ENCODE measurements at regions not wholly inside any gene's neighbourhood (a gene's known extent, or its start where the extent isn't known, plus 50 kb on each side); places are given as distances from the start of the nearest gene placed in this dataset.

DNA sequence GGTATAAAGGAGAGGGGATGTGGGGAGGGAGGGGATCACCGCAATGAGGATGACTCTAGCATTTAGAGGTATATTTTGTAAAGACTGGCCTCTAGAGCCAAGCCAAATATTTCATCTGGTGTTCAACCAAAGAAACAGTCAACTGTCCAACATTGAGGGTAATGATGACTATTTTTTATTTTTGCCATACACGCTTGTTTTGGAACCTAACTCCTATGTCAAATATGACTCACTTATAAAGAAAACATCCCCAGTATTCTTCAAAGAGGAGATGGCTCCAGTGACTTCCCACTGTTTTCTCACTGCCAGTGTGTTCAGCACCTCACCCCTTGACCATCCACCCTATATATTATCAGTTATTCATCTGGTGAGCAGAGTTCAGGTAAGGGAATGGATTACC lies 77.3 kb downstream of the WNT5A start:
- Histone ChIP-seq H4K20me1 (replicated peaks; ENCODE audit: control insufficient read depth, insufficient read depth, low read length) (no peaks in the 10 kb centered on the region), H3K9ac (ENCODE audit: insufficient read depth in 1 of 2, low read depth in 2 of 2, low read length in 2 of 2) (no peak overlapping the region), H2AFZ (ENCODE audit: low read depth, low read length) (no peak overlapping the region), H3K36me3 (ENCODE audit: control insufficient read depth, insufficient read depth, low read length) (no peaks in the 10 kb centered on the region), H3K9me3 (replicated peaks; ENCODE audit: control insufficient read depth, insufficient read depth, low read depth, low read length) (no peaks in the 10 kb centered on the region), H3K4me2 (ENCODE audit: insufficient read depth, low read length) (no peak overlapping the region), H3K4me1 (replicated peaks in 1 of 2; ENCODE audit: control insufficient read depth in 2 of 2, insufficient read depth in 2 of 2, low read length in 2 of 2) (no peaks in the 10 kb centered on the region), H3K9me1 (ENCODE audit: control insufficient read depth, insufficient read depth, low read length) (no peaks in the 10 kb centered on the region), H3K27me3 (ENCODE audit: control insufficient read depth in 2 of 2, insufficient read depth in 2 of 2, low read length in 2 of 2) (no peaks in the 10 kb centered on the region), H3K27ac (ENCODE audit: extremely low read depth, low read depth, low read length) (no peak overlapping the region), H3K79me2 (ENCODE audit: control insufficient read depth, insufficient read depth, low read length) (no peaks in the 10 kb centered on the region), H3K4me3 (no peak overlapping the region)
- DNase-seq (ENCODE audit: extremely low read depth in 1 of 4, low spot score in 3 of 4) (no peak), FAIRE-seq (no peak), ATAC-seq (no peak)
- intact Hi-C loops (cut with micrococcal nuclease) (no loop called here), in situ Hi-C loops (cut with MboI) (no loop called here)
- WGBS (ENCODE audit: insufficient coverage, low coverage, missing lambda C conversion rate), result 0% methylated on average over 2 of the region's 2 CpGs
- ChIA-PET POLR2A (no interaction called here), CTCF (ENCODE audit: low intra/inter-chr PET ratio) (no interaction called here)
- BruUV-seq (replicated peaks), result no TSS peak
- no peak for TF ChIP-seq ZNF431 (CRISPR knock-in tag; IDR thresholded peaks at IDR 0.05)
- TF ChIP-seq ETV5 (CRISPR knock-in tag; IDR thresholded peaks at IDR 0.05; ENCODE audit: low read depth), result no peak
- no peak for TF ChIP-seq EP300 (IDR thresholded peaks at IDR 0.05; ENCODE audit: low read length)
- no peak for TF ChIP-seq ZFPM2 (CRISPR knock-in tag; IDR thresholded peaks at IDR 0.05)
- no peak for TF ChIP-seq CHD4 (IDR thresholded peaks at IDR 0.05; ENCODE audit: insufficient read depth, insufficient replicate concordance, low read depth, low read length, poor library complexity, severe bottlenecking)
- TF ChIP-seq, protein P1, sequence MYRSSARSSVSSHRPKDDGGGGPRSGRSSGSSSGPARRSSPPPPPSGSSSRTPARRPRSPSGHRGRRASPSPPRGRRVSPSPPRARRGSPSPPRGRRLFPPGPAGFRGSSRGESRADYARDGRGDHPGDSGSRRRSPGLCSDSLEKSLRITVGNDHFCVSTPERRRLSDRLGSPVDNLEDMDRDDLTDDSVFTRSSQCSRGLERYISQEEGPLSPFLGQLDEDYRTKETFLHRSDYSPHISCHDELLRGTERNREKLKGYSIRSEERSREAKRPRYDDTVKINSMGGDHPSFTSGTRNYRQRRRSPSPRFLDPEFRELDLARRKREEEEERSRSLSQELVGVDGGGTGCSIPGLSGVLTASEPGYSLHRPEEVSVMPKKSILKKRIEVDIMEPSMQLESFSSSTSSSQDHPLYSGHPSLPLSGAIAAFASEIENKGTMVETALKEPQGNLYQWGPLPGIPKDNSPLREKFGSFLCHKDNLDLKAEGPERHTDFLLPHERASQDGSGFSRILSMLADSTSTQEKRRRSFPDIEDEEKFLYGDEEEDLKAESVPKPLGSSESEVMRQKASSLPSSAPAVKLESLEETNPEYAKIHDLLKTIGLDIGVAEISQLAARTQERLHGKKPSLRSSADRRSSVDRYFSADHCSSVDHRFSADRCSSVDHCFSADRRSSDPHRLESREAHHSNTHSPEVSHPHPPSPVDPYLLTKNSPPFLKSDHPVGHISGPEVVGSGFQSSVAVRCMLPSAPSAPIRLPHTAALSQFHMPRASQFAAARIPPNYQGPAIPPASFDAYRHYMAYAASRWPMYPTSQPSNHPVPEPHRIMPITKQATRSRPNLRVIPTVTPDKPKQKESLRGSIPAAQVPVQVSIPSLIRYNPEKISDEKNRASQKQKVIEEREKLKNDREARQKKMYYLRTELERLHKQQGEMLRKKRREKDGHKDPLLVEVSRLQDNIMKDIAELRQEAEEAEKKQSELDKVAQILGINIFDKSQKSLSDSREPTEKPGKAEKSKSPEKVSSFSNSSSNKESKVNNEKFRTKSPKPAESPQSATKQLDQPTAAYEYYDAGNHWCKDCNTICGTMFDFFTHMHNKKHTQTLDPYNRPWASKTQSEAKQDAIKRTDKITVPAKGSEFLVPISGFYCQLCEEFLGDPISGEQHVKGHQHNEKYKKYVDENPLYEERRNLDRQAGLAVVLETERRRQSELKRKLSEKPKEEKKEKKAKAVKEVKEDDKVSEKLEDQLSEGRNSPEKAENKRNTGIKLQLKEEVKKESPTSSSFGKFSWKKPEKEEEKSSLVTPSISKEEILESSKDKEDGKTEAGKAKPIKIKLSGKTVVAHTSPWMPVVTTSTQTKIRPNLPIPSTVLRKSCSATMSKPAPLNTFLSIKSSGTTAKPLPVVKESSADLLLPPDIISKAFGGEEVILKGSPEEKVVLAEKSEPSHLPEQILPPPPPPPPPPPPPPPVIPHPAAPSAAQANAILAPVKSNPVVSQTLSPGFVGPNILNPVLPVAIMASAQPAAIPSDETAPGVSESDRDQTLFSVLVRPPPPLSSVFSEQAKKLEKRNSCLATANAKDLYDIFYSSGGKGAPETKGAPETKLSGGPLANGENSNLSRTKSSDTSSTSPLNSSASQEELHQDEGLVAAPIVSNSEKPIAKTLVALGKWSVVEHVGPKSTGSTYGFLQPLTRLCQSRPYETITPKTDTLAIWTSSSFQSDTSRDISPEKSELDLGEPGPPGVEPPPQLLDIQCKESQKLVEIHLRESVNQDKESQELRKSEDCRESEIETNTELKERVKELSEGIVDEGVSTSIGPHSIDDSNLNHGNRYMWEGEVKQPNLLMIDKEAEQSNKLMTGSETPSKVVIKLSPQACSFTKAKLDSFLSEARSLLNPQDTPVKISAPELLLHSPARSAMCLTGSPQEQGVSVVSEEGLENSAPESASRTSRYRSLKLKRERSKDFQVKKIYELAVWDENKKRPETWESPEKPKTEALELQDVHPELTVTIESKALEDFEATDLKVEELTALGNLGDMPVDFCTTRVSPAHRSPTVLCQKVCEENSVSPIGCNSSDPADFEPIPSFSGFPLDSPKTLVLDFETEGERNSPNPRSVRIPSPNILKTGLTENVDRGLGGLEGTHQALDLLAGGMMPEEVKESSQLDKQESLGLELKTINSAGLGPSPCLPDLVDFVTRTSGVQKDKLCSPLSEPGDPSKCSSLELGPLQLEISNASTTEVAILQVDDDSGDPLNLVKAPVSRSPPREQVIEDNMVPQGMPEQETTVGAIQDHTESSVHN (IDR thresholded peaks at IDR 0.05; ENCODE audit: borderline replicate concordance in 1 of 2, low read depth in 1 of 2), result no peak
- no peak for TF ChIP-seq ASH1L (IDR thresholded peaks at IDR 0.05; ENCODE audit: borderline replicate concordance, low read depth, partially characterized antibody)
- TF ChIP-seq SRSF9 (IDR thresholded peaks at IDR 0.05; ENCODE audit: borderline replicate concordance, low read depth, low read length), result no peak
- TF ChIP-seq RAD21 (CRISPR knock-in tag; conservative IDR thresholded peaks at IDR 0.05 in 1 of 2, IDR thresholded peaks at IDR 0.05 in 1 of 2), result no peak
- TF ChIP-seq ZNF830 (CRISPR knock-in tag; IDR thresholded peaks at IDR 0.05), result no peak
- TF ChIP-seq MTA1 (IDR thresholded peaks at IDR 0.05; ENCODE audit: borderline replicate concordance), result no peak
- no peak for TF ChIP-seq PHF8 (IDR thresholded peaks at IDR 0.05; ENCODE audit: borderline replicate concordance, low read length)
- TF ChIP-seq, protein P2, sequence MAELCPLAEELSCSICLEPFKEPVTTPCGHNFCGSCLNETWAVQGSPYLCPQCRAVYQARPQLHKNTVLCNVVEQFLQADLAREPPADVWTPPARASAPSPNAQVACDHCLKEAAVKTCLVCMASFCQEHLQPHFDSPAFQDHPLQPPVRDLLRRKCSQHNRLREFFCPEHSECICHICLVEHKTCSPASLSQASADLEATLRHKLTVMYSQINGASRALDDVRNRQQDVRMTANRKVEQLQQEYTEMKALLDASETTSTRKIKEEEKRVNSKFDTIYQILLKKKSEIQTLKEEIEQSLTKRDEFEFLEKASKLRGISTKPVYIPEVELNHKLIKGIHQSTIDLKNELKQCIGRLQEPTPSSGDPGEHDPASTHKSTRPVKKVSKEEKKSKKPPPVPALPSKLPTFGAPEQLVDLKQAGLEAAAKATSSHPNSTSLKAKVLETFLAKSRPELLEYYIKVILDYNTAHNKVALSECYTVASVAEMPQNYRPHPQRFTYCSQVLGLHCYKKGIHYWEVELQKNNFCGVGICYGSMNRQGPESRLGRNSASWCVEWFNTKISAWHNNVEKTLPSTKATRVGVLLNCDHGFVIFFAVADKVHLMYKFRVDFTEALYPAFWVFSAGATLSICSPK (IDR thresholded peaks at IDR 0.05; ENCODE audit: borderline replicate concordance), result no peak
